GM19240 (cell line): ENCODE measurements at regions not wholly inside any gene's neighbourhood (a gene's known extent, or its start where the extent isn't known, plus 50 kb on each side); places are given as distances from the start of the nearest gene placed in this dataset.
A peak's percentile ranks its signal among the peaks of the same experiment; 100 is the strongest.

ENCODE experiments used
- DNase-seq: peaks from one replicate; pipeline ENCODE4 v3.0.0; 2011; ENCODE audit warnings: low spot score; ENCODE audit not compliant: insufficient read length

DNA sequence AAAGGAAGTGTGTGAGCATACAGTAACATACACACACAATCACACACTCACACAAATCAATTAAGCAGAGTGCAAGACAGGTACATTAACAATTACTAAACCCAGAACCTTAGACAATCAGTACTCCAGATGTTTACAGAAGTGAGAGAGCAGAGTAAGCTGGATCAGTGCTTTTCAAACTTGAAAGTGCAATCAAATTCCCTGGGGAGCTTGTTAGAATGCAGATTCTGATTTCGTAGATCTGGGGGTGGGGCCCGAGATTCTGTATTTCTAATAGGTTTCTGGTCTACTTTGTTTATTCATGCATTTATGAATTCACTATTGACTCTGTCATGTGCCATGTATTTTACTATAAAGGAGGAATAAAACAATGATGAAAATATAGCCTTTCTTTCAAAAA is 179.6 kb upstream of the PHYHIPL start:
- DNase-seq = no peak

- DNase-seq = no peak
These were observed 177.3 kb upstream of the PHYHIPL start for GRCh38 chr10:58998924-58999713.

GRCh38 chr10:59000162-59000825 is 176.1 kb upstream of the PHYHIPL start:
- no peak for DNase-seq

GRCh38 chr10:59002011-59002410 is 174.4 kb upstream of the PHYHIPL start:
- no peak for DNase-seq

DNA sequence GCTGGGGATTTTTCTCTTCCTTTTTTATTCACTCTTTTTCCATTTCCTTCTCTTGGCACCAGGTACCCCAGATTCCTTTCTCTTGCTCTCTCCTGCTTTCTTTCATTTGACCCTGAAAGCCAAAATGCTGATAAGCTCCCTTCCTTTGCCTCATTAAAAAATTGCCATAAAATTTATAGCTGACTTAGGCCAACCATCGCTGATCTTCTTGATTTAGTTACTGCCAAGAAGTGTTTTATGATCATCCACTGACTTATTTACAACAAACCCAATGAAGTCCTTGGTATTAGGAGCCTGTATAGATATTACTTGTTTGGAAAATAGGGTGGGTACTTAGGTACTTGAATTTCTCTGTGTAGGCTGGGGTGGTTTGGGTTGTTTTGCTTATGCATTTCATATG is 173.2 kb upstream of the PHYHIPL start:
- no peak for DNase-seq

DNA sequence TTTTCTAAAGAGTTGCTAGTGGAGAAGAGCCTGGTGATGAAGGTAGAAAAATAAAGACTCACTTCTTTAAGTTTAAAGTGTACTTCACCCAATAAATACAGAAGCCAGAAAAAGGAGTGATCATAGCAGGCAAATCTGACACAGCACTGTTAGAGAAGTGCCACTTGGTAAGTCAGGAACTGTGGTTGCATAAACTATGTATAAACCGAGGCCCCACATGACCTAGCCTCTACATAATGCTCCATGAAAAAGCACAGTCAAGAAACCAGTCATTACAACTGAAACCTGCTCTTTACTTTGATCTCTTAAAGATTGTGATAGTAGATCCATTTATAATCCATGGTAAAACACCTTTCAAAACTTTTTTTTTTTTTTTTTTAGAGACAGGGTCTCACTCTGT is 172.1 kb upstream of the PHYHIPL start:
- DNase-seq = no peak

DNA sequence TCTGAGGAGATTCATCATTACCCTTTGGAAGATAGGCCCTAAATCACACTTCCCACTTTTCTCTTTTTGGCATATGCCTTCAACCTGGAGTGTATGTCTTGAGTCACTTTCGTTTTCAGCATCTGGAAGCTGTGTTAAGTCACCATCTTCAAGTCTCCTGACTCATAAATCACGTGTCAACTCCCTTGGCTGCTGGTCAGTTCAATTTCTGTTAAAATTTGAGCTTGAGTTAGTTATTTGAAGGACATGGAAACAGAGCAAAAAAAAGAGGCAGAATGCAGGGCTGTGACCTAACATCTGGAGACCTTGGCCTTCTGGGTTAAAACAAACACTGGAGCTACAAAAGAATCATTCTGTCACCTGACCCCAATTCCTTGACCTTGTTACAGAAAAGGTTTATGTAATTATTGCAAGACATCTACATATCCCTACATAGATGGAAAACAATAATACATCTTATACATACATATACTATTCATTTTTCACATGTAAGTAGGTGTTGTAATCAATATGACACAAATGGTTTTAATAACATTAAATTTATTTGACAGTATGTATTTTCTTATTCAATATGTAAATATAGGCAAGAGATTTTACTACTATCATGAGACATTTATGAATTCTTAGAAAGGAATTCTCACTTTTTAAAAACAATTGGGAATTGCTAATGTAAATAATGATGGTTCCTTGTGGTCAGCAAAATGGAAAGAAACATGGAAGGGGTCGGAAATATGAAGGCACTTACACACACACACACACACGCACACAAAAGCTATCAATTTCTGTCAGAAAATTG is 169.7 kb upstream of the PHYHIPL start:
- no peak for DNase-seq

DNA sequence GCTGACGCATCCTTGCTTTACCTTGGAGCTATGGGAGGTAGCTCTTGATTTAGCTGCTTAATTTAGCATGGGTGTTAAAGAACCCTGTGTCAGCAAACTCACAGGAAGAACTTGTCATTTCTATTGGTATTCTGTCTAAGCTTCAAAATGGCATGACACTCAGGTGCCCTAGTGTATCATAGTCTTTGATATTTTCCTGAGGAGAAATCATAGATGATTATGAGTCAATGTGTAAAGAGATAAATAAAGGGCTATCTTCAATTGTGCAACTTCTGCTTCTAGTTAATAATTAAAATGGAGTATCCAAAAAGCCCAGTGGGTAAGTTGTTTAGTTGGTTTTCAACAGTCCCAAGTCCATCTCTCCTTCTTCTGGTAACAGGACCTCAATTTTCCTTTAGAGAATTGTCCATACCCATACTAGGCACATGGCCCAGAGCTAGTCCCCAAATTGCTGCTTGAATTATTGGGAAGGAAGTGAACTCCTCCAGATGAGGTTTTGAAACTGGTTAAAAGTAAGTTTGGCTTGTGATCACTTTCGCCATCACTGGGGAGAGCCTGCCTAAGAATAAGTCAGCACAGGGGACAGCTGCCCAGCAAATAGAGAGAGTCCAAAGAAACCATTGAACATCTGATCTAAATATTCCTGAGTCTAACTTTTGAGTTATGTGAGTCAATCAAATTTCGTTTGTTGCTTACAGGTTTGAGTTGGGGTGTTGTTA is 169.0 kb upstream of the PHYHIPL start:
- DNase-seq = no peak

GRCh38 chr10:59008452-59008851 is 168.0 kb upstream of the PHYHIPL start:
- DNase-seq = no peak

DNA sequence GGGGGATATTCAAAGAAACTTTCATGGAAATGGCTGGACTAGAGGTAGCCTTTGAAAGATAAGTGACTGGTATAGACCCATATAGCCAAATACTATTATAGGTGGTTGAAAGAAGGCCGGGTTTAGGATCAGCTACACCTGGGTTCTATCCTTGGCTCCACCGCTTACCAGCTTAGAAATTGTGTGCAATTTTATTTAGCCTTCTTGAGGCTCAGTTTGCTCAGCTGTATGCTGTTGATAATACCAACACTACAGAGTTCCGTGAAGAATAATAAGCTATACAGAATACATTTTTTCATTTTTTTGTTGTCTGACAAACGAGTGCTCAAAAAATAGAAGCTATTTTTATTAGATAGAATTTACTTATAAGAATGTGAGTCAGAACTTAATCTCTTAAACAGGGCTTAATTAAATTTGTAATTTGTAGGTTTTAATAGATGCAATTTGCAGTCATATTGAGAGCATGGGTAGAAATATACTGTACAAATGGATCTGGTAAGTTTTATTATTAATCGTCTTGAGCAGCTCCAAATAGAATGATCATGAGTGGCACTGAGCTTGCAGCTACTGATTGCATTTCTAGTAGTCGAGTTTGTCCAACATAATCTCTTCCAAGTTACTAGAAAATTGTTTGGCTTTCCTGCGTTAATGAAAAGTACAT is 164.3 kb upstream of the PHYHIPL start:
- DNase-seq = no peak

GRCh38 chr10:59012839-59013238 is 163.6 kb upstream of the PHYHIPL start:
- no peak for DNase-seq

- DNase-seq = no peak
These were observed 160.4 kb upstream of the PHYHIPL start for GRCh38 chr10:59016043-59016442.

GRCh38 chr10:59018977-59019376 is 157.5 kb upstream of the PHYHIPL start:
- no peak for DNase-seq

DNA sequence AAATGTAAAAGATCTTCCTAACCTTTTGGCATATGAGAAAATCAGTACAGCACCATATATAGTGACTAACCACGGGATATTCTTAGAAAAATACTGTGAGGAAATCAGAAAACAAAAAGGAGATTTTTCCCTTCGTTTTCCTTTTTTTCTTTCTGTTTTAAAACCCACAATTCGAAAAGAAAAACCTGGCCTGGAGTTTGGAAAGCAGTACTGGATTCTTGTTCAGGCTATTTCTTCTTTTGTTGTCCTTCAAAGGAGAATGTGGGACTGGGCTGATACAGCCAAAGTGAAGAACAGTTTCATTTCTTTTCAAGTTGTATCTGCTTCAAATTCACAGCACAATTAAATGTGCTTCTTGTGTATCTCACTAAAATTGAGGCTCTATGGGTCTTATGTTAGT is 156.8 kb upstream of the PHYHIPL start:
- no peak for DNase-seq

- DNase-seq = no peak
These were observed 155.9 kb upstream of the PHYHIPL start for GRCh38 chr10:59020502-59020901.

DNA sequence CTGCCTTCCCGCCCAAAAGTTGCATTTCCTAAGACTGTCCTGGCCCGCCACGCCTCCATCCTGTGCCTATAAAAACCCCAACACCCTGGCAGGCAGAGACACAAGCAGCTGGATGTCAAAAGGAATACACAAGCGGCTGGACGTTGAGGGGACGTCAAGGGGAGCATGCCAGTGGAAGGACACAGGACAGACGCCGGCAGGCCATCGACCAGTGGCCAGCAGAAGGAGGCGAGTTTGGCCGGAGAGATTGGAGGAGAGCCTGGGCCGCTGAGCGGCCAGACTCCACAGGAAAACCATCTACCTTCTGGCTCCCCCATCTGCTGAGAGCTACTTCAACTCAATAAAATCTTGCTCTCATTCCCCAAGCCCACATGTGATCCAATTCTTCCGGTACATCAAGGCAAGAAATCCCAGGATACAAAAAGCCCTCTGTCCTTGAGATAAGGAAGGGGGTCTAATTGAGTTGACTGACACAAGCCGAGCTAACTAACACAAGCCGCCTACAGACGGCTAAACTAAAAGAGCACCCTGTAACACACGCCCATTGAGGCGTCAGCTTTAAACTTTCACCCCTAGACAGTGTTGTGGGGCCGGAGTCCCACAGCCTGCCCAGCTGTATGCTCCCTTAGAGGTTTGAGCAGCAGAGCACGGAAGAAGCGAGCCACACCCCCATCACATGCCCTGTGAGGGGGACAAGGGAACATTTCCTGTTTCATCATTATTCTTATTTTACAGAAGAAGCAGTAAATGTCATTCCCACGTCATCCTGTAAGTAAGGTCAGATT is 150.3 kb upstream of the PHYHIPL start:
- no peak for DNase-seq

DNA sequence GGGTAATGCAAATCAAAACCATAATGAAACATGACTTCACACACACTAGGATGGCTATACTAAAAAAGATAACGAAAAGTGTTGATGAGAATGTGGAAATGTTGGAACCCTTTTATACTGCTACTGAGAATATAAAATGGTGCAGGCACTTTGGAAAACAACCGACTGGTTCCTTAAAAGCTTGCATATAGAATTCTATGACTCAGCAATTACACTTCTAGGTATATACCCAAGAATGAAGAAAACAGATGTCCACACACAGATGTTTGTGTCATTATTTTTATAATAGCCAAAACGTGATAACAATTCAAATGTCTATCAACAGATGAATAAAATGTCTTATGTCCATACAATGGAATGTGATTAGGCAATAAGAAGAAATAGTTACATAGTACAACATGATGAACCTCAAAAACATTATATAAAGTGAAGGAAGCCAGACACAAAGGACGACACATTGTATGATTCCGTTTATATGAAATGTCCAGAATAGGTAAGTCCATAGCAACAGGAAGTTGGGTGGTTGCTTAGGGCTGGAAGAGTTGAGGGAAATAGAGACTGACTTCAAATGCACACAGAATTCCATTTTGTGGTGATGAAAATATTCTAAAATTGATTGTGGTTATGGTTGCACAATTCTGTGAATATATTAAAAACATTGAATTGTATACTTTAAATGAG is 148.3 kb upstream of the PHYHIPL start:
- DNase-seq = no peak

DNA sequence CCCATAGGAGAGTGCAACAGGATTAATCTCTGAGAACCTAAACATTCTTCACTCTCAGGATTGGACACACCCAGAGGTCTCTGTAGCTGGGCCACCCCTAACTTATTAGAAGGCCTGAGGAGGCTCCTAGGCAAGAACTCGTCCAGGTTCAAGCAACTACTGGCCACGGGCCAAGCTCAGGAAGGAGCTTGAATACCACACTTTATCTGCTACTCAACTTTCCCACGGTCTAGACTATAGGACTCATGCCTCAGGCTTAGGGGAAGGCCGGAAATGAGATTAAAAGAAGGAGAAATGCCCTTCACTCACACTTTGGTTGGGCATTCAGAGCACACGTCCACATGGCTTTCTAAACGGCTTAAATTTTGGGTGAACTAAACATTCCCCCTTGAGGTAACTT is 142.8 kb upstream of the PHYHIPL start:
- DNase-seq = no peak

- peak; percentile 14 for DNase-seq
These were observed 140.0 kb upstream of the PHYHIPL start for GRCh38 chr10:59036311-59037017.
